HG02571 (cell line): ENCODE measurements at regions not wholly inside any gene's neighbourhood (a gene's known extent, or its start where the extent isn't known, plus 50 kb on each side); places are given as distances from the start of the nearest gene placed in this dataset.
"Not testable (repeated sequence)": the region's sequence is repeated elsewhere in the genome, so short reads cannot be mapped to it uniquely, and the experiment has no call there.

Source experiments
- ATAC-seq: cut with Tn5 transposase; IDR thresholded peaks from one replicate; pipeline ENCODE4 v1.9.1; 2021; ENCODE audit warnings: mild to moderate bottlenecking, moderate library complexity; ENCODE audit not compliant: unreplicated experiment

- ATAC-seq = no peak
These were observed 578.4 kb downstream of the TRIML1 start for GRCh38 chr4:188717661-188718060.

GRCh38 chr4:188719794-188720193 lies 580.6 kb downstream of the TRIML1 start:
- no peak for ATAC-seq

GRCh38 chr4:188722911-188723310 lies 583.7 kb downstream of the TRIML1 start:
- no peak for ATAC-seq

DNA sequence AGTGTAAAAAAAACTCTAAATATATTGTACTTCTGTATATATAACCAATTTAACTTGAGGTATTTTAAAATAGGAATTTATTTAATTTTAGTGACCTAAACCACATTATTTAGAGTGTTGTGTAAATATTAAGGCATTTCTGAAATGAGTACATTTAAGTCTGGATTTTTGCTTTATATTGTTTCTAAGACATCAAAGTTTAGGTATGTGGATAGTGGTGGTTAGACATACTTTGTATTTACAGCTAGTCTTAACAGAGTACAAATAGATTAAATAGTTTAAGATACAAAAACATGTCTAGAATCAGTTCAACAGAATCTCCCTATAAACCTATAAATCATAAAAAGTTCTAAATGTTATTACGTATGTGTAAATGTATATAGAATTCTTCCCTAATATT lies 588.5 kb downstream of the TRIML1 start:
- ATAC-seq = no peak

DNA sequence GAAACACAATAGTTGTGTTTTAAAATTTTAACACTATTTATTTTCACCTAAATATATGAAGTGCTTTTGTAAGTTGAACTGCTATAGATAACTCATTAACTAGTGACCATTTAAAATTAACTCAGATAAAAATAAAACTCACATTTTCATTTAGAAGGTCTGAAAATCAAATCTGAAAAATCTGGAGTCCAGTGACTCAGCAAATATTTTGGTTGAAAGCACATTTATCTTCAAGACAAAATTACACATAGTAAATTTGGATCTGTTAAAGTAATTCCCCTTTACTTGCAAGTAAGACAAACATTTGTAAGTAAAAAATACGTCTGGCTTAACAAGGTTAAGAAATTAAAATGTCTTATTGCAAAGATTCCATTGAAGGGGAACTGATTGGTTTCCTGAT lies 589.1 kb downstream of the TRIML1 start:
- ATAC-seq = no peak

DNA sequence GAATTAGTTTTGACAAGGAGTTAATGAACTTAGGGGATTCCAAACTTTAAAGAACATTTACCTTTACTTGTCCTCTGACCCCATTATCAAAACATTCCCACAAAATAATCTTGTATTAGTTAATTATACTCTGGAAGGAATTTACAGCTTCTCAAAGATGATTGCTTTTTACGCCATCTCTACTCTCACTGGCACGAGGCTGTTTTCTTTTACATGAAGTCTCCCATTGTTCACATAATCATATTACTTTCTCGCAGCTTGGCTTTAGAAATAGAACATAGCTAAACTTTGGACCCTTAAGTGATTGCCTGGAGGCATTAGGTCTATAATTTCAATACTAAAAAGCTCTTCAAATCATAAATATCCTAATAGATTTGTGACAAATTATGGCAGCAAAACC lies 592.9 kb downstream of the TRIML1 start:
- no peak for ATAC-seq

- ATAC-seq = no peak
These were observed 595.8 kb downstream of the TRIML1 start for GRCh38 chr4:188735082-188735481.

DNA sequence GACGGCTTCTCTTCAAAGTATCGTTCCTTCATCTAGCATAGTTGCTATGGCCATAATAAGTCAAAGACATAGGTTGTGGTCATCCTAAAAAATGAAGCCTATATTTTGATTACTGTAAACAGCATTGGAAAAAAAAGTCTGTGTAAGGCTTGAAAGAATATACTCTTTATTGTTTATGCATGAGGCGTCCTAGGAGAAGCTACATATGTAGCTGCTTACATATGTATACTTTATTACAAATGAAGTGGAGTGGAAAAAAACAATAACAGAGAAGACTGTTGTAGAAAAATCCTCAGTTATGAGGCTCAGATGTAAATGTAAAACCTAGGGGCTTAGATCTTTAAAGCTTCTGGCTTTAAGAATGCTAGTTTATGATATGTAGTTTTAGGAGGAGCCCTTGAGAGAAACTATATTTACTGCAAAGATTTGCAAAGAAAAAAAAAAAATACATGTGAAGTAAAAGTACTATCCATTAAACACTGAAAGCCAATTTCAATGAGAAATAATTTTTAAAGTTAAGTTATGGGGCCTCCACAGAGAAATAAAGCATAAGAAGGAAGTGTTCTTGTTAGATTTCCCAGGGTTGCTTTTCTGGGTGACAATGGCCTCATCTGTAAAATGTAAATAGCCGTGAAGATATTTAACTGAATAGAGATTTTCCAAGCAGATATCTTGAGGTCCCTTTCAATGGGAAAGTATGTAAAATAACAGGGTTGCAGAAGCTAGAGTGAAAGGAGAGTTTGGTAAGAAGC lies 598.2 kb downstream of the TRIML1 start:
- no peak for ATAC-seq

GRCh38 chr4:188738290-188738689 lies 599.0 kb downstream of the TRIML1 start:
- ATAC-seq = not testable (repeated sequence)

- ATAC-seq = not testable (repeated sequence)
These were observed 600.9 kb downstream of the TRIML1 start for GRCh38 chr4:188740172-188740571.

DNA sequence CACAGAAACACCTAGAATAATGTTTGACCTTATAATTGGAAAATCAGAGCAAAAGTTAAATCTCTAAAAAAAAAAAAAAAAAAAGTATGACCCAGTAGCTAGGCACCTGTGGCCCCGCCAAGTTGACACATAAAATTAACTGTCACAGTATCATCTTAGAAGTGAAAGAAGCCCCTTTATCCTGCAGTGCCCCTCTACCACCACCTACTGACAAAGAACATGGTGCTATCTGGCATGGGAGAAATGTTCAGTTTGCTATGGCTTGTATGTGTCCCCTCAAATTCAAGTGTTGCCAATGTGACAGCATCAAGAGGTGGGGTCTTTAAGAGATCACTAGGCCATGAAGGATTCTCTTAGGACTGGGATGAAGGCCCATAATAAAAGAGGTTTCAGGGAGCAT lies 601.5 kb downstream of the TRIML1 start:
- ATAC-seq = not testable (repeated sequence)

- no peak for ATAC-seq
These were observed 615.2 kb downstream of the TRIML1 start for GRCh38 chr4:188754372-188755002.

- no peak for ATAC-seq
These were observed 628.3 kb downstream of the TRIML1 start for GRCh38 chr4:188767496-188767895.

GRCh38 chr4:188778905-188779304 lies 639.7 kb downstream of the TRIML1 start:
- ATAC-seq = no peak

GRCh38 chr4:188779581-188779980 lies 640.3 kb downstream of the TRIML1 start:
- ATAC-seq = no peak

GRCh38 chr4:188780028-188780427 lies 640.8 kb downstream of the TRIML1 start:
- no peak for ATAC-seq

GRCh38 chr4:188780686-188781085 lies 641.4 kb downstream of the TRIML1 start:
- no peak for ATAC-seq

DNA sequence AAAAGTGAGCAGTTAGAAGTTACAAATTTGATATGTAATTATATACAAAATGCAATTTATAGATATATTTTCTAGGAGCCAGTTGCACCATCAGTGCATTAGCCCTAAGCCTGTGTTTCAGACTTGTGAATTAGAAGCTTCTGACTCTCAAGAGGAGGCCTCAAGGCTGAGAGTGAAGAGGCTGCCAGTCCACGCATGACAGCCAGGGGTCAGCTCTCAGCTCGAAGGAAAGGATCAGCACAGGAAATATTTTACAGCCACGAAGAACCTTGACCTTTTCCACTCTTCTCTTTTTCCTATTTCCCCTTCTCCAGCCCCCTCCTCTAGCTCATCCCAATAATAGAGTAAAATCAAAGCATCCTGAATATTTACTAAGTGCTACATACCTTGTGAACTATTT lies 642.4 kb downstream of the TRIML1 start:
- ATAC-seq = no peak

- ATAC-seq = no peak
These were observed 643.9 kb downstream of the TRIML1 start for GRCh38 chr4:188783175-188783574.

DNA sequence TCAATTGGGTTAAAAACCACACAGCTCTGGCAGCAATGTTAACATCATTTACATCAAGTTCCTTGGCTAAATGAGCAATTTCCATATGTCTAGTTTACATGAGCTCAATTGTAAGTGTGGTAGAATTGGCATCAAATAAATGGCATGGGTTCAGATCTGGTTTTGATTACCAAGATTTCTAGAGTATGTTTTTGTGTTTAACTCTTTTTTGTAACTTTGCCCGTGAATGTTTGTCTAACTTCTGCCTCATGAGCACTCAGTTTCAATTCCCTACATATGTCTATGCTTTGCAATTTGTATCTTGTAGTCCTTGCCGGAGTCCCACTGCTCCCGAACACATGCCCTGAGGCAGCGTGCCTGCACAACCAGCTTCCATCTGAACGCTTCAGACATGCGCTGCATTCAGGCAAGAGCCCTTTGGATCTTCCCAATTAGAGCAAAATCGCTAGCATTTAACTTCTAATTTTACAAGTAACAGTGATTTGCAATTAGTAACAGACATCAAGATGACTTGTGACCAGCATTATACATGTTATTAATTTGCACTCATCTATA lies 644.4 kb downstream of the TRIML1 start:
- no peak for ATAC-seq

- not testable (repeated sequence) for ATAC-seq
These were observed 657.4 kb downstream of the TRIML1 start for GRCh38 chr4:188796600-188796999.

DNA sequence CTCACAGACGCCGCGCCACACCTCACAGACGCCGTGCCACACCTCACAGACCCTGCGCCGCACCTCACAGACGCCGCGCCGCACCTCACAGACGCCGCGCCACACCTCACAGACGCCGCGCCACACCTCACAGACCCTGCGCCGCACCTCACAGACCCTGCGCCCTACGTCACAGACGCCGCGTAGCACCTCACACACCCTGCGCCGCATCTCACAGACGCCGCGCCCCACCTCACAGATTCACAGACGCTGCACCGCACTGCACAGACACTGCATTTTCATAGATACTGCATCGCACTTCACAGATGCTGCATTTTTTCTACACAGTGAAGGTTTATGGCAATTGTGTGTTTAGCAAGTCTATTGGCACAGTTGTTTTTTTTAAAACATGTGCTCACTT lies 657.8 kb downstream of the TRIML1 start:
- not testable (repeated sequence) for ATAC-seq
